Dendritic cell treated with granulocyte-macrophage colony-stimulating factor and Interleukin-4, amounts not matched to agents 40 ng/mL and 50 ng/mL, for 4 days (primary cell): ENCODE measurements at regions not wholly inside any gene's neighbourhood (a gene's known extent, or its start where the extent isn't known, plus 50 kb on each side); places are given as distances from the start of the nearest gene placed in this dataset.

Experiments
- H3K27ac Mint-ChIP-seq: one replicate; pipeline ENCODE4 v1.8.0; 2022; ENCODE audit warnings: mild to moderate bottlenecking, mixed read lengths
- H3K27me3 Mint-ChIP-seq: one replicate; pipeline ENCODE4 v1.8.0; 2022; ENCODE audit warnings: mild to moderate bottlenecking, mixed read lengths
- H3K36me3 Mint-ChIP-seq: one replicate; pipeline ENCODE4 v1.8.0; 2022; ENCODE audit warnings: low read depth, mixed read lengths
- H3K4me1 Mint-ChIP-seq: one replicate; pipeline ENCODE4 v1.8.0; 2022; ENCODE audit warnings: low read depth, mixed read lengths
- H3K4me3 Mint-ChIP-seq: one replicate; pipeline ENCODE4 v1.8.0; 2022; ENCODE audit warnings: mild to moderate bottlenecking, moderate library complexity, mixed read lengths
- H3K9me3 Mint-ChIP-seq: one replicate; pipeline ENCODE4 v1.8.0; 2022; ENCODE audit warnings: mixed read lengths
- intact Hi-C: fragments of 100-400 bp; cut with micrococcal nuclease; formaldehyde crosslinking; loops from one replicate; pipeline ENCODE4 v1.15.0; 2022

GRCh38 chr13:44063467-44063866, 183.8 kb downstream of the LACC1 start:
- intact Hi-C loops, result no loop called here
- no peaks in the 10 kb centered on the region for H3K36me3 Mint-ChIP-seq
- peaks cover 47% of the 10 kb centered on the region for H3K27me3 Mint-ChIP-seq
- no peak overlapping the region for H3K27ac Mint-ChIP-seq
- no peaks in the 10 kb centered on the region for H3K4me1 Mint-ChIP-seq
- H3K9me3 Mint-ChIP-seq, result peaks cover 9% of the 10 kb centered on the region
- no peak overlapping the region for H3K4me3 Mint-ChIP-seq

GRCh38 chr13:44063881-44064280, 184.2 kb downstream of the LACC1 start:
- H3K27me3 Mint-ChIP-seq, result peaks cover 48% of the 10 kb centered on the region
- no peaks in the 10 kb centered on the region for H3K4me1 Mint-ChIP-seq
- peaks cover 9% of the 10 kb centered on the region for H3K9me3 Mint-ChIP-seq
- intact Hi-C loops, result no loop called here
- H3K4me3 Mint-ChIP-seq, result no peak overlapping the region
- H3K36me3 Mint-ChIP-seq, result no peaks in the 10 kb centered on the region
- H3K27ac Mint-ChIP-seq, result no peak overlapping the region

- intact Hi-C loops, result no loop called here
These were observed 184.7 kb downstream of the LACC1 start for GRCh38 chr13:44064357-44064756.

GRCh38 chr13:44068169-44068568, 188.5 kb downstream of the LACC1 start:
- intact Hi-C loops, result no loop called here
- H3K27ac Mint-ChIP-seq, result no peak overlapping the region
- H3K4me3 Mint-ChIP-seq, result no peak overlapping the region
- H3K9me3 Mint-ChIP-seq, result peaks cover 51% of the 10 kb centered on the region
- no peaks in the 10 kb centered on the region for H3K36me3 Mint-ChIP-seq
- peaks cover 33% of the 10 kb centered on the region for H3K27me3 Mint-ChIP-seq
- no peaks in the 10 kb centered on the region for H3K4me1 Mint-ChIP-seq

More at GRCh38 chr13:44064357-44064756, 184.7 kb downstream of the LACC1 start:
- Mint-ChIP-seq H3K36me3 (no peaks in the 10 kb centered on the region), H3K4me3 (no peak overlapping the region), H3K27ac (no peak overlapping the region), H3K4me1 (no peaks in the 10 kb centered on the region), H3K27me3 (peaks cover 49% of the 10 kb centered on the region), H3K9me3 (peaks cover 13% of the 10 kb centered on the region)

- H3K36me3 Mint-ChIP-seq, result no peaks in the 10 kb centered on the region
- intact Hi-C loops, result no loop called here
- no peaks in the 10 kb centered on the region for H3K4me1 Mint-ChIP-seq
- no peak overlapping the region for H3K4me3 Mint-ChIP-seq
- peaks cover 28% of the 10 kb centered on the region for H3K27me3 Mint-ChIP-seq
- H3K27ac Mint-ChIP-seq, result no peak overlapping the region
- peaks cover 57% of the 10 kb centered on the region for H3K9me3 Mint-ChIP-seq
These were observed 189.0 kb downstream of the LACC1 start for GRCh38 chr13:44068737-44069136.

DNA sequence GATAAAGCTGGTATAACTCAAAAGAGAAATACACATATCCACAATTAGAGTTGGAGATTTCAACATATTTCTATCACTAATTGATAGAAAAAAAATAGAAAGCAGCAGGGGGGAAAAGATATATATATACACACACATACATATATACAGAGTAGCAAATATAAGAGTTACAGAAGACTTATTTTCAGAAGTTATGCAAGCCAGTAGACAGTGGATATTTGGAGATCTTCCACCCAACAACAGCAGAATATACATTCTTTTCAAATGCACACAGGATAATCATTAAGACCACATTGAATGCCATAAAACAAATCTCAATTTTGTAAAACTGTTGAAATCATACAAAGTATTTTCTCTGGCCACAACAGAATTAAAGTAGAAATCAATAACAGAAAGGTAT, 192.8 kb downstream of the LACC1 start:
- intact Hi-C loops, result no loop called here
- no peak overlapping the region for H3K4me3 Mint-ChIP-seq
- H3K27me3 Mint-ChIP-seq, result peaks cover 9% of the 10 kb centered on the region
- H3K9me3 Mint-ChIP-seq, result peaks cover 56% of the 10 kb centered on the region
- no peak overlapping the region for H3K27ac Mint-ChIP-seq
- no peaks in the 10 kb centered on the region for H3K4me1 Mint-ChIP-seq
- no peaks in the 10 kb centered on the region for H3K36me3 Mint-ChIP-seq

- peaks cover 6% of the 10 kb centered on the region for H3K27me3 Mint-ChIP-seq
- no peak overlapping the region for H3K27ac Mint-ChIP-seq
- no peak overlapping the region for H3K4me3 Mint-ChIP-seq
- H3K9me3 Mint-ChIP-seq, result peaks cover 49% of the 10 kb centered on the region
- H3K36me3 Mint-ChIP-seq, result no peaks in the 10 kb centered on the region
- no peaks in the 10 kb centered on the region for H3K4me1 Mint-ChIP-seq
- intact Hi-C loops, result no loop called here
These were observed 194.9 kb downstream of the LACC1 start for GRCh38 chr13:44074611-44075010.

DNA sequence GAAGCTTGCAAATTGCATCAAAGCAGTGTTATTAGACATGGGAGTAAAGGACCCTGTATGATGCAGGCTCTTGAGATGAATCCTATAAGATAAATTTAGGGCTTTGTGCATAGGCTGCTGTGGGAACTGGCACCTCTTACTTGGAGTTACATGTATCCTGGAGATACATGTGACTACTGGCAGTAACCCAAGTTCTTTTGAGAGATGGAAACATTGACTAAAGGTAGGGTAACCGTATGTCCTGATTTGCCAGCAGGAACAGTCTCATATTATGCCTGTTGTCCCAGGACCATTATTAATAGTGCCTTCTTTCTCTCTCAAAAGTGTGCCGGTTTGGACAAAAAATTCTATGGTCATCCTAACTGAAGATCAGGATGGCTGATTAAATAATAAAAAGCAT, 195.4 kb downstream of the LACC1 start:
- peaks cover 9% of the 10 kb centered on the region for H3K27me3 Mint-ChIP-seq
- no peak overlapping the region for H3K4me3 Mint-ChIP-seq
- H3K36me3 Mint-ChIP-seq, result no peaks in the 10 kb centered on the region
- no peaks in the 10 kb centered on the region for H3K4me1 Mint-ChIP-seq
- intact Hi-C loops, result no loop called here
- no peak overlapping the region for H3K27ac Mint-ChIP-seq
- peaks cover 44% of the 10 kb centered on the region for H3K9me3 Mint-ChIP-seq

- Mint-ChIP-seq H3K36me3 (no peaks in the 10 kb centered on the region), H3K27ac (no peak overlapping the region), H3K4me1 (no peaks in the 10 kb centered on the region), H3K4me3 (no peak overlapping the region), H3K9me3 (peaks cover 18% of the 10 kb centered on the region), H3K27me3 (peaks cover 12% of the 10 kb centered on the region)
- intact Hi-C loops, result no loop called here
These were observed 199.2 kb downstream of the LACC1 start for GRCh38 chr13:44078806-44079376.

- peaks cover 11% of the 10 kb centered on the region for H3K9me3 Mint-ChIP-seq
- H3K4me1 Mint-ChIP-seq, result no peaks in the 10 kb centered on the region
- H3K27me3 Mint-ChIP-seq, result peaks cover 11% of the 10 kb centered on the region
- H3K27ac Mint-ChIP-seq, result no peak overlapping the region
- intact Hi-C loops, result no loop called here
- H3K36me3 Mint-ChIP-seq, result no peaks in the 10 kb centered on the region
- H3K4me3 Mint-ChIP-seq, result no peak overlapping the region
These were observed 199.9 kb downstream of the LACC1 start for GRCh38 chr13:44079413-44080205.

DNA sequence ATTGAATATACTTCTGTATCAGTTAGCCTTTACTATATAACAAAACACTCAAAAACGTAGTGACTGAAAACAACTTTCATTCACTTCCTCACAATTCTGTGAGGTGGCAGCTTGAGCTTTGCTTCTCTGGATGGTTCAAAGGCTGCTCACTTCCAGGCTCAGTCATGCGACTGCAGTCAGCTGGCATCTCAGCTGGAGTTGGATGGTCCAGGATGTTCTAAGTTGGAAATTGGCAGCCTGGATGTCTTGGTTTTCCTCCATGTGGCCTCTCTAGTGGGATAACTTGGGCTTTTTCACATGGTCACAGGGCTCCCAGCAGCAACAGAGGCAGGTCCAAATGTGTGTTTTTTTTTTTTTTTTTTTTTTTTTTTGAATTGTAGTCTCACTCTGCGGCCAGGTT, 204.4 kb downstream of the LACC1 start:
- H3K27ac Mint-ChIP-seq, result no peak overlapping the region
- intact Hi-C loops, result no loop called here

DNA sequence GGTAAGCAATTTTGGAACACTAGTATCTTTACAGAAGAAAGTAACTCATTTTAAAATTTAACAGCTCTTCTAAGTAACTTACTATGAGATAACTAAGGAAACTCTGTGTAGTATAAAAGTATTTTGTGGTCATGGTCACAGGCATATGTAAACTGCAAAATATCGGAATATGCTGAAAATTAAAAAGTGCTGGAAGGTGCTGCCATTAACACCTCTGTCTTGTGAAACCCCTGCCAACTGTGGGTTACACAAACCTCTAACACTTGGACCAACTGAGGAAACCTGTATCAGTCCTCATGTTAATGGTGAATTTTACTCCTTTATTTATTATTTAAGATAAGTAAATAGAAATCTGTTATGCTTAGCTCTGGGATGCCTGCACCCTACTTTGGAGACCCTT, 206.7 kb downstream of the LACC1 start:
- Mint-ChIP-seq H3K4me3 (no peak overlapping the region), H3K4me1 (peaks cover 29% of the 10 kb centered on the region), H3K27ac (no peak overlapping the region), H3K36me3 (peaks cover 9% of the 10 kb centered on the region), H3K27me3 (peaks cover 10% of the 10 kb centered on the region), H3K9me3 (peaks cover 30% of the 10 kb centered on the region)
- intact Hi-C loops, result no loop called here

More for the DNA sequence above, 204.4 kb downstream of the LACC1 start:
- Mint-ChIP-seq H3K4me1 (peaks cover 12% of the 10 kb centered on the region), H3K4me3 (no peak overlapping the region), H3K27me3 (peaks cover 21% of the 10 kb centered on the region), H3K36me3 (peaks cover 9% of the 10 kb centered on the region), H3K9me3 (peaks cover 28% of the 10 kb centered on the region)

GRCh38 chr13:44088411-44088810, 208.7 kb downstream of the LACC1 start:
- no peak overlapping the region for H3K4me3 Mint-ChIP-seq
- H3K4me1 Mint-ChIP-seq, result peaks cover 41% of the 10 kb centered on the region
- H3K9me3 Mint-ChIP-seq, result peaks cover 23% of the 10 kb centered on the region
- no peak overlapping the region for H3K27ac Mint-ChIP-seq
- H3K27me3 Mint-ChIP-seq, result peaks cover 10% of the 10 kb centered on the region
- intact Hi-C loops, result no loop called here
- H3K36me3 Mint-ChIP-seq, result peaks cover 9% of the 10 kb centered on the region

DNA sequence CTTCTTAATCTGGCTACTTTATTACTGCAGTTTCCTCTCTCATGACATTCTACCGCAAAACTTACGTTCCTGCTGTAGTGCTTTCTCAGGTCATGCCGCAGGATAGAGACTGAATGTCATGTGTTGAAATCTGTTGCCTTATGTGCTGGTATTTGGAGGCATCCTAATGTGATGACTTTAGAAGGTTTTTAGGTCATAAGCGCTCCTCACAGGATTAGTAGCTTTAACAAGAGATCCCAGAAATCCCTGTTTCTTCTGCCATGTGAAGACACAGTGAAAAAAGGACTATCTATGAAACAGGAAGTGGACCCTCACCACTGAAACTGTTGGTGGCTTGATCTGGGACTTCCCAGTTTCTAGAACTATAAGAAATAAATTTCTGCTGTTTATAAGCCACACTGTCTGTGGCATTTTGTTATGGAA, 209.3 kb downstream of the LACC1 start:
- Mint-ChIP-seq H3K4me3 (no peak overlapping the region), H3K9me3 (peaks cover 23% of the 10 kb centered on the region), H3K36me3 (peaks cover 9% of the 10 kb centered on the region), H3K4me1 (peaks cover 41% of the 10 kb centered on the region), H3K27me3 (peaks cover 10% of the 10 kb centered on the region), H3K27ac (peak overlapping the region; percentile 3)
- intact Hi-C loops, result no loop called here
